Middle frontal gyrus (tissue), 1 donor: ENCODE measurements at regions not wholly inside any gene's neighbourhood (a gene's known extent, or its start where the extent isn't known, plus 50 kb on each side); places are given as distances from the start of the nearest gene placed in this dataset.

Source experiments
- DNase-seq: peaks from one replicate; pipeline ENCODE4 v3.0.0-alpha.2; 2015; ENCODE audit warnings: low spot score; ENCODE audit errors: extremely low spot score

GRCh38 chr6:9487128-9487527 lies 927.7 kb downstream of the TFAP2A start:
- no peak for DNase-seq

DNA sequence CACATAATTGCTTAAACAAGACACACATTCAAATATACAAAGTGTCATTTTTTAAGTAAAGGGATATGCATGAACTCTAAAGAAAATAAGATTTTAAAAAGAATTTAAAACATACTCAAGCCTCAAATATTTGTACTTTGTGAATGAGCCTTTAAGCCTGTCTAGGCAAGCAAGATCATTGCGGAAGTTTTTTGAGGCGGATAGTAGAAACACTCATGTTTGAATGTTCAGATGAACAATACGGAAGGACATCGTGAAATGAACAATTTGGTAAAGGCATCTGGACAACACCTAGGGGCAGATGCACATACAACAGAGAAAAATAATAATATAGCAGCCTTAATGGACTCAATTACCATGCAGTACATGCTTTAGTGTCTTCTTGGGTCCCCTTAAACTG lies 928.9 kb downstream of the TFAP2A start:
- no peak for DNase-seq

GRCh38 chr6:9484686-9485085 lies 930.2 kb downstream of the TFAP2A start:
- no peak for DNase-seq

- DNase-seq, result no peak
These were observed 930.8 kb downstream of the TFAP2A start for GRCh38 chr6:9484091-9484490.

DNA sequence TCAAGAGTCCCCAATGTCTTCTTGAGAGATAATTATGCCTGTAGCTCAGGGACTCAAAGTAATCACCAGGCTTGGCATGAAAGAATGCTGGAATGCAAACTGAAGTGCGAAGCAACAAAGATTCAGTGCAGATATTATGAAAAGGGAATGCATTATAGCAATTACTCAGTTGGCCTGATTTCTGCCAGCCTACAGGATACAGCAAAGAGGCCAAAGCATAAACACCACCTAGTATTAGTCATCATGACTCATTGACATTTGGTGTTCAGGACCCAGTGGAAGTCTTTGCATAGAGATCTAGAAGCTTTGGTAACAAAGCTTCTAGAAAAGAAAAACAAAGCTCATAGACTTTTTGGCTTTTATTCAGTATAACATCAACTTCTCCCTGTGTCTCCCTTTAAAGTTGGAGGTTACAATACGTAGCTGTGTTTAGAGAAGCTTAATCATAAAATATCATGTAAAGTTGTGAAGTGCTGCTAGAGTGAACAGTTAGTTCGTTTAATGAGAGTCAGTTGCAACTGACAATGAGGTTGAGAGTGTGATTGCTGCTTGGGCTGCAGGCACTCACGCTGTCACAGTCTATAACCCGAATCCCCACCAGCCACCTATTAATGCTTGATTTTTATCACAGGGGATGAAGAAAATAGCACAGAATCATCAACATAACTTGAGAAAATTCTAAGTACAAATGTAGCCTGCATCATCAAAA lies 932.7 kb downstream of the TFAP2A start:
- DNase-seq, result peak; percentile 9

DNA sequence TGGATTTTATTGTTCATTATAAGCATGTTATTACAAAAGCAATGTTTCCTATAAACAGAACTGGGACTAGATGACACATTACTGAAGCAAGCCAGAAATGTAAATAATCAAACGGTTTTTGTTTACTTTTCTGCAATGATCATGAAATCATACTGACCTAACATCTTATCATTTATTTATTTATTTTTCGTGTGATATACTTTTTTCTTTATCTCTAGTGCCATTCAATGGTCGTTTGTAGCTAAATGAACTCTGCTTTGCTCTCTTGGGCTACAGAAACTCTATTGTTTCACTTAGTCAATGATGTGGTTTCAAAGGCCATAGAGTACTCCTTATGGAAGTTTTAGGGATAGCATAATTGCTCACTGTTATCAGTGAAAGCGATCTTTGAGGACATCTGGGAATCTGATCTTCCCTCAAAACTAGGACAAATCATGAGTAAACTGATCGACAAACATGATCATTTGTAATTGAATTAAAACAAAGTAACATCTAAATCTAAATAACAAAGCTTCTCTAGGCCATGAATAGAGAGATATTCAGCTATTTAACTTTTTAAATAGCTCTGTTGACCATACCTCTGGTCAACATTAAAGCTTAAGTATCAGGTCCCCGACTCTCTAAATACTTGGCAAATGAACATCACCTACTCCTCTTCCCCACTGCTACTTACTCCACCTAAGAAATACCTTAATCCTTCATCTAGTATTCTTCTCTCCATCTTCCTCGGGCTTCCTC lies 933.4 kb downstream of the TFAP2A start:
- no peak for DNase-seq

DNA sequence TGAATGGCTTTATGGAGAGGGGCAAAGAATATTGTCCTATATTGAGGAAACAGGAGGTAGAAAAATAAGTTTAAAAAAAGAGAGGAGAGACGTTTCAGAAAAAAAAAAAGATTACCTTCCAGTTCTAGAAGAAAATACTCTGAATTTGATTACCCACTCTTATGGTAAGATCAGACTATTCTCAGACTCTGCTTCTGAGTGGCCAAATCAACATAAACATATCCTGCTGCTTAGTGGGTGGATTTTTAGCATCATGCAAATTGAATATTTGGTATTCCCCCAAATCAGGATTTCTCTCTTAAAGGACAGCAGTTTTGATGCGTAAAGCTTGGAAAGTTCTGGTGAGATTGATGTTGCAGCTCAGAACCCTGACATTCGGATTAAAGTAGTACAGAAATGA lies 946.6 kb downstream of the TFAP2A start:
- no peak for DNase-seq

- DNase-seq, result no peak
These were observed 947.1 kb downstream of the TFAP2A start for GRCh38 chr6:9467741-9468140.

DNA sequence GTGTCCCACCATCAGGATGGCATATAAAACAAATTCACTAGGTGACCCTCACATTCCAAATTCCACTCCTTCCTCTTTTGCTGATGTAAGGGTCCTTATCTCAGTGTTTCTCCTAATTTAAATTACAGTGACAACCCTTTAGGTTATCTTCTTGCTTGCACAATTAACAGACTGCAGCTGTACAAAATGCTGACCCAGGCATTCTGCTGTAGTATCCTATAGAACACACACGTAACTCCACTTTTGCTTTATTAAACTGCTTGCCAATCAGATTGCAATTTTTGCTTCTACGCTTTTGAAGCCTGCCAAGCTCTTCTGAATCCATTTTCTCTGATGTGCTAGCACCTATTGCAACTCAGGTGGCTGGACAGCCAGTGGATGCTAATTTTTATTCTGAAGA lies 950.3 kb downstream of the TFAP2A start:
- no peak for DNase-seq

DNA sequence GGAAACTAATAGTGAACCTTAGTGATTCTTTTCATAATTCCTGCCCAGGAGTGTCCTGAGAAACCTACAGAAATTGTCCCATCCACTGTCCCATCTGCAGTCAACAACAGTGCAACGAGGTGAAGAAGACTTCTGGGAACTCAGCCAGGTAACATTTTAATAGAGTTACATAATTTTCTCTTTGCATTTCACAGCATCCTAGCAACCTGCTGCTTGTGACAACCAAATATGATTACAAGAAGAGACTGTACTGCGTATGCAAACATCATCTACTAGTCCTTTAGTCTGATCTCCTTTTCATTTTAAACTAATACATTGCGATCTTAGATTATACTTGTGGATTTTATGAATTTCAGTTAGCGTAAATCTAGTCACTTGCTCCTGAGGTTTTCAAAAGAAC lies 951.6 kb downstream of the TFAP2A start:
- no peak for DNase-seq

- DNase-seq, result no peak
These were observed 953.7 kb downstream of the TFAP2A start for GRCh38 chr6:9461188-9461587.

- DNase-seq, result no peak
These were observed 956.5 kb downstream of the TFAP2A start for GRCh38 chr6:9458424-9458823.

DNA sequence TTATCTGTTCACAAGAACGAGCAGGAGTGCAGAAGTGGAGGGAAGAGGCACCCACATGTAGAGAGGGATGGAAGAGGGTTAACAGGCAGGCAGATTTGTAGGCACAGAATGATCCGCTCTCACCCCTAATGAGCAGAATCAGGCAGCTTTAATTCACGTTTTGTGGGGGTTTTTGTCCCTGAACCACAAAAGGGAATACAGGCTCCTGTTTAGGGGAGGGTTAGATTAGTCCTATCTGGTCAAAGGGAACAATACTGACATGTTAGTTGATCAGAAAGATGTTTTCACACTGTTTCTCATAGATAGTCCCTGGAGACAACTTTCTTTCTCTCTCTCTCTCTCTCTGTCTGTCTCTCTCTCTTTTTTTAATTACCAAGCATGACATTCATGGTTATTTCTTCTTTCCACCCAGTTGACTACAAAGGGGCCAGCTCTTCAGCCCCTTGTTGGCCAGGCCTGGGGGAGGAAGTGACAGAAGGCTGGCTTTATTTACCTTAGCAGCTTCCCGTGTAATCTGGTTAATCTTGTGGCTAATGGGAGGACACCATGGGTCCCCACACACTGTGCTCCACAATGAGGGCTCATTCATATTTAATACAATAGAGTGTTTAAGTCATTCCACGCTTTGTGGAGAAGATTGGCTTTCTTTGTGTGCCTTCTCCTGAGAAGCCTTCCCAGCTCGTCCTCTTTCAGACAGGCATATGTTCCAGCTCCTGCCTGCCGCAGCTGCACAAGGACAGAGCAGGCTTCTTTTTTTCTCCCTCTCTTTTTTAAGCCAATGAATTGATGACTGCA lies 958.8 kb downstream of the TFAP2A start:
- DNase-seq, result no peak

DNA sequence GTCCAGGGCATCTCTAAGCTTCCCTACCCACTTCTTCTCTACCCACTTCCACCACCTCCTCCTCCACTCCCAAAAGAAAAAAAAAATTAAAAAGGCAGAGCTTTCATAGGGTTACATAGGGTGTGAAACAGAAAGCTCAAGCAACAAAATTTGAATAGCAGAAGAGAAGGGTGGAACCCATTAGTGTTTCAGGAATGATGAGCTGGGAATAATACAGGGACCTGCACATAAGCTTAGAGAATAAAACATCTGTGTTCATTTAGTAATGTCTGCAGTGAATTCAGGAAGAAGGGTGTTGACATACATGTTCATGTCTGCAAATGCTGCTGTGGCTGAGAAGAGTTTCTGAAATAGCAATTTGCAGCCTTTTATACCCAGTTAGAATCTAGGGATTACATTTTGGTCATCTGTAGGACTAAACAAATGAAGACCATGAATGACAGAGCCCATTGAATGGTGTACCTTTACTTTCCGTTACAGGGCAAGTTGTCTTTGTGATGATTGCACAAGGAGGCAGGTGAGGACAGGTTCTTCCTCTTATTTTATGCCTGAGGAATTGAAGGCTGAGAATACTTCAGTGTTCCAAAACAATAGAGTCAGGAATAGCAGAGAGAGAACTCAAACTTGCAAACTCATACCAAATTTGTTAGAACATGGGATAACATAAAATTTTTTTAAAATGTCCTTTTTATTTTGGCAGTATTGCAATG lies 975.1 kb downstream of the TFAP2A start:
- no peak for DNase-seq

DNA sequence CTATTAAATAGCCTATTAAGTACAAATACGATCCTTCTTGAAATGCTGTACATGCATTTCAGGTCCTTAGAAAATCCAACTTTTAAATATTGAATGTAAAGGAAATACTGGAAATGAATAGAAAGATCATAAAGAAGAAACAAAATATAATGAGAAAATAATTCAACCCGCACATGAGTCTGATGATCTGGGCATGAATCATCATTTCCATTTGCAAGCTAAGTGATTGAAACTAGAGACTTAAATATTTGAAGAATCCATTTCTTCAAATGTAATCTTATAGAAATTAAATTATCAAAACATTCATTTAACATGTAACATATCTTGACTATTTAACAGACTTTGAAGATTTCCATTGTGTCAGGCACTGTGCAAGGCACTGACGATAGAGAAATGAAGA lies 977.0 kb downstream of the TFAP2A start:
- no peak for DNase-seq

DNA sequence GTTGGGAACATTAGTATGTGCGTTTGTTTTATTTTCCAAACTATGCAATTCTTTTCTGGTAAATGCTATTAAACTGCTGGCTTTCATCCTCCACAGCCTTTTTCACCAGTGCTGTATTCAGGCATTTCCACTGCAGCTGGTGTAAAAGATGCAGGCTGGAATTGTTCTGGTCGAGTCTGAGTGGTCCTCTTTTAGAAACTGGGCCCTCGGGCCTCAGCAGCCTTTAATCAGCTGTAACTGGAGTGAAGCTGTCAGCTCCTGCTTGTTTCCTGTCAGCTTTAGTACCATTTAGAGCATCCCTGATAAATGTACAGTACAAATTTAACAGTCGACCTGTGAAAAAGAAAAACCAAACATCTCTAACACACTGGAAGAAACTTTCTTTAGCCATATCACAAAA lies 979.6 kb downstream of the TFAP2A start:
- no peak for DNase-seq

DNA sequence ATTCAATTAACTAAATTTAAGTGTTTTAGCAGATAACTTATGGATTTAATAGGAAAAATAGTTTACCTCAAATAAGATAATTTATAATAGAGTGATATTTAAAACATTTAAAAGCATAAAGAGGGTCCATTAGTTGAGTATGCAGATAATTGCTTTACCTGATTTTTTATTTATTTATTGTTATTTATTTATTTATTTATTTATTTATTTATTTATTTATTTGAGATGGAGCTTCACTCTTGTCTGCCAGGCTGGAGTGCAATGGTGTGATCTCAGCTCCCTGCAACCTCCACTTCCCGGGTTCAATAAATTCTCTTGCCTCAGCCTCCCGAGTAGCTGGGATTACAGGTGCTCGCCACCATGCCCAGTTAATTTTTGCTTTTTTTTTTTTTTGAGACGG lies 982.9 kb downstream of the TFAP2A start:
- no peak for DNase-seq

GRCh38 chr6:9428421-9429172 lies 986.3 kb downstream of the TFAP2A start:
- DNase-seq, result no peak

GRCh38 chr6:9422138-9422537 lies 986.8 kb upstream of the SLC35B3 start:
- DNase-seq, result no peak

GRCh38 chr6:9420316-9421015 lies 985.1 kb upstream of the SLC35B3 start:
- no peak for DNase-seq
